Spleen (tissue), 11 donors: ENCODE measurements at regions not wholly inside any gene's neighbourhood (a gene's known extent, or its start where the extent isn't known, plus 50 kb on each side); places are given as distances from the start of the nearest gene placed in this dataset.

Experiments used
- DNase-seq: peaks from one replicate; pipeline ENCODE4 v3.0.0-alpha.2; 2020
- H3K27ac ChIP-seq, 8 donors: fragments of 200-600 bp; sonication (generic) in 7 of 8; 1 replicate in 4 of 8; 2 replicates in 4 of 8; pipeline versions ENCODE4 v1.5.0 to v1.8.0; 2016 to 2021; ENCODE audit warnings: inconsistent platforms in 4 of 8, mild to moderate bottlenecking in 4 of 8, moderate library complexity in 1 of 8
- H3K27me3 ChIP-seq, 7 donors: fragments of 200-600 bp; sonication (generic) in 6 of 7; replicated peaks in 1 of 7; 1 replicate in 4 of 7; 2 replicates in 3 of 7; pipeline versions ENCODE4 v1.5.0 to v1.8.0; 2016 to 2021; ENCODE audit warnings: inconsistent platforms in 3 of 7, mild to moderate bottlenecking in 1 of 7
- H3K36me3 ChIP-seq, 6 donors: fragments of 200-600 bp; sonication (generic) in 5 of 6; 1 replicate in 4 of 6; 2 replicates in 2 of 6; pipeline versions ENCODE4 v1.5.0 to v1.8.0; 2016 to 2021; ENCODE audit warnings: inconsistent platforms in 2 of 6
- H3K4me1 ChIP-seq, 6 donors: fragments of 200-600 bp; sonication (generic) in 5 of 6; 1 replicate in 3 of 6; 2 replicates in 3 of 6; pipeline versions ENCODE4 v1.5.0 to v1.8.0; 2016 to 2021; ENCODE audit warnings: inconsistent platforms in 3 of 6
- H3K4me3 ChIP-seq, 8 donors: fragments of 200-600 bp; sonication (generic) in 7 of 8; 1 replicate in 4 of 8; 2 replicates in 4 of 8; pipeline versions ENCODE4 v1.5.0 to v1.8.0; 2016 to 2021; ENCODE audit warnings: inconsistent platforms in 4 of 8, mild to moderate bottlenecking in 4 of 8, moderate library complexity in 2 of 8
- H3K9me3 ChIP-seq, 8 donors: fragments of 200-600 bp; sonication (generic) in 7 of 8; 1 replicate in 4 of 8; 2 replicates in 4 of 8; pipeline versions ENCODE4 v1.5.0 to v1.8.0; 2016 to 2021; ENCODE audit warnings: inconsistent platforms in 4 of 8
- POLR2A ChIP-seq, 3 donors: fragments of 450-650 bp; IDR thresholded peaks; one replicate each; pipeline ENCODE4 v1.5.1; 2017; ENCODE audit warnings: antibody characterized with exemption in 3 of 3, mild to moderate bottlenecking in 1 of 3
- POLR2AphosphoS5 ChIP-seq, 3 donors: sonication (generic); formaldehyde crosslinking; IDR thresholded peaks; one replicate each; pipeline ENCODE4 v1.5.1; 2017; ENCODE audit warnings: antibody characterized with exemption in 3 of 3
- WGBS, 5 donors: extraction: QIAGEN DNeasy Blood & Tissue Kit in 3 of 5; methylation state at CpG; one replicate each; pipeline versions ENCODE4 v1.1.5 to v1.1.7; 2013 to 2018; 5-methylcytosine and 5-hydroxymethylcytosine counted together
- intact Hi-C: fragments of 100-400 bp; cut with DNase I; formaldehyde crosslinking; loops from one replicate; pipeline ENCODE4 v1.15.0; 2023; ENCODE audit warnings: low total_unique reads
- TF ChIP-seq, protein P1 (sequence below), 11 experiments: fragments of 200-600 bp in 7 of 11; fragments of 450-650 bp in 4 of 11; sonication (generic) in 4 of 11; IDR thresholded peaks in 8 of 11; conservative IDR thresholded peaks in 3 of 11; 1 replicate in 7 of 11; 2 replicates in 4 of 11; pipeline versions ENCODE4 v1.4.0 to v1.8.0; 2016 to 2021; ENCODE audit warnings: antibody characterized with exemption in 11 of 11, inconsistent platforms in 4 of 11, mild to moderate bottlenecking in 1 of 11
- donor health status: healthy with polysubstance abuse.
- donor health status: DM: no; HTN: no; CAD: no; lungs with moderate emphysema.
- donor health status: DM: no; HTN: no; CAD: no.
- donor health status: Bipolar disorder and iron deficiency.
- donor health status: healthy.
- donor health status: DM: no; HTN: no; CAD: no.
- donor health status: DM: yes; HTN: yes; CAD: no.

DNA sequence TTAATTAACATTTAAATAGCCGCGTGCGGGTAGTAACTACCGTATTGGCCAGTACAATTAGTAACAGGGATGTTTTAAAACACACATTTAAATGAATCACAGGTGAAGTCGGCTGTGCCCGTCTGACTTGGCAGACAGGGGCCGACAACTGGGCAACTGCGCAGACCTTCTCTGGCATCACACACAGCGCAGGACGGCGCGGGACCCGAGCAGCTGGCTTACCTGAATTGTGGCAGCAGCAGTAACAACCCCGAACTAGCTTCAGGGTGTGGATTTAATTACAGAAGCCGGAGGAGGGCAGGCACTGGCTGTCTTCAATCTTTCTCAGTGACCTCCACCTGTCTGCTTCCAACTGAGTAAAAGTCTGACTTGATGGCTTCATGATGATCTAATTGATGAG lies 91.7 kb downstream of the DACT2 start:
- WGBS, 5 donors, result 76 to 94% (median 90%) methylated on average over 15 of the region's 15 CpGs

DNA sequence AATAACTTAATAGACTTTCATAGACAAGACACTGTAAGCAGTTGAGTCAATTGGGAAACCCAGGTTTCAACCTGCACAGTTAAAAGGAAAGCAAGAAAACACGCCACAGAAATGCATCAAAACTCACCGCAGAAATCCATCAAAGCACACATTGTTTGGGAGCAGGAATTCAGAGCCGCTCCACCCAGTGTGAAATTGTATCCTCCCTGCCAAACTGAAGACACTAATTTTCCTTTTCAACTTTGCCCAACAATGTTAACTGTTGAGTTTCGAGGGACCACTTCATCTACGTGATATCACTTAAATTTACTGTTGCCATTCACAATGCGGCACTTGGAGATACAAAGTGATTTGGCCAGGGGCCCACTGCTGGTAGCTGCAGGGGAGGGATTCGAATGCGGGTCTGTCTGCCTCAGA lies 92.7 kb downstream of the DACT2 start:
- H3K27ac ChIP-seq, result no peak overlapping the region
- no peaks in the 10 kb centered on the region for H3K9me3 ChIP-seq
- H3K27me3 ChIP-seq, result peaks cover 0 to 60% (median 0%) of the 10 kb centered on the region in 7 donors
- no peak overlapping the region for H3K4me3 ChIP-seq
- intact Hi-C loops, result no loop called here
- 75 to 85% (median 78%) methylated on average over 8 of the region's 8 CpGs for WGBS, 5 donors
- no peaks in the 10 kb centered on the region for H3K4me1 ChIP-seq
- no peak for TF ChIP-seq POLR2A (IDR thresholded peaks at IDR 0.05)
- TF ChIP-seq, protein P1, sequence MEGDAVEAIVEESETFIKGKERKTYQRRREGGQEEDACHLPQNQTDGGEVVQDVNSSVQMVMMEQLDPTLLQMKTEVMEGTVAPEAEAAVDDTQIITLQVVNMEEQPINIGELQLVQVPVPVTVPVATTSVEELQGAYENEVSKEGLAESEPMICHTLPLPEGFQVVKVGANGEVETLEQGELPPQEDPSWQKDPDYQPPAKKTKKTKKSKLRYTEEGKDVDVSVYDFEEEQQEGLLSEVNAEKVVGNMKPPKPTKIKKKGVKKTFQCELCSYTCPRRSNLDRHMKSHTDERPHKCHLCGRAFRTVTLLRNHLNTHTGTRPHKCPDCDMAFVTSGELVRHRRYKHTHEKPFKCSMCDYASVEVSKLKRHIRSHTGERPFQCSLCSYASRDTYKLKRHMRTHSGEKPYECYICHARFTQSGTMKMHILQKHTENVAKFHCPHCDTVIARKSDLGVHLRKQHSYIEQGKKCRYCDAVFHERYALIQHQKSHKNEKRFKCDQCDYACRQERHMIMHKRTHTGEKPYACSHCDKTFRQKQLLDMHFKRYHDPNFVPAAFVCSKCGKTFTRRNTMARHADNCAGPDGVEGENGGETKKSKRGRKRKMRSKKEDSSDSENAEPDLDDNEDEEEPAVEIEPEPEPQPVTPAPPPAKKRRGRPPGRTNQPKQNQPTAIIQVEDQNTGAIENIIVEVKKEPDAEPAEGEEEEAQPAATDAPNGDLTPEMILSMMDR (IDR thresholded peaks at IDR 0.05 in 8 of 11, conservative IDR thresholded peaks at IDR 0.05 in 3 of 11), result no peak
- no peak for TF ChIP-seq POLR2AphosphoS5 (IDR thresholded peaks at IDR 0.05)
- DNase-seq, result no peak
- no peaks in the 10 kb centered on the region for H3K36me3 ChIP-seq

More for the DNA sequence above, 91.7 kb downstream of the DACT2 start:
- no peak for TF ChIP-seq POLR2A (IDR thresholded peaks at IDR 0.05)
- no peak for TF ChIP-seq POLR2AphosphoS5 (IDR thresholded peaks at IDR 0.05)
- TF ChIP-seq, protein P1 (IDR thresholded peaks at IDR 0.05 in 8 of 11, conservative IDR thresholded peaks at IDR 0.05 in 3 of 11), result no peak
- no peaks in the 10 kb centered on the region for H3K36me3 ChIP-seq
- peaks cover 0 to 55% (median 0%) of the 10 kb centered on the region in 7 donors for H3K27me3 ChIP-seq
- DNase-seq, result no peak
- H3K4me1 ChIP-seq, result no peaks in the 10 kb centered on the region
- H3K4me3 ChIP-seq, result no peak overlapping the region
- intact Hi-C loops, result no loop called here
- H3K27ac ChIP-seq, result no peak overlapping the region
- no peaks in the 10 kb centered on the region for H3K9me3 ChIP-seq

DNA sequence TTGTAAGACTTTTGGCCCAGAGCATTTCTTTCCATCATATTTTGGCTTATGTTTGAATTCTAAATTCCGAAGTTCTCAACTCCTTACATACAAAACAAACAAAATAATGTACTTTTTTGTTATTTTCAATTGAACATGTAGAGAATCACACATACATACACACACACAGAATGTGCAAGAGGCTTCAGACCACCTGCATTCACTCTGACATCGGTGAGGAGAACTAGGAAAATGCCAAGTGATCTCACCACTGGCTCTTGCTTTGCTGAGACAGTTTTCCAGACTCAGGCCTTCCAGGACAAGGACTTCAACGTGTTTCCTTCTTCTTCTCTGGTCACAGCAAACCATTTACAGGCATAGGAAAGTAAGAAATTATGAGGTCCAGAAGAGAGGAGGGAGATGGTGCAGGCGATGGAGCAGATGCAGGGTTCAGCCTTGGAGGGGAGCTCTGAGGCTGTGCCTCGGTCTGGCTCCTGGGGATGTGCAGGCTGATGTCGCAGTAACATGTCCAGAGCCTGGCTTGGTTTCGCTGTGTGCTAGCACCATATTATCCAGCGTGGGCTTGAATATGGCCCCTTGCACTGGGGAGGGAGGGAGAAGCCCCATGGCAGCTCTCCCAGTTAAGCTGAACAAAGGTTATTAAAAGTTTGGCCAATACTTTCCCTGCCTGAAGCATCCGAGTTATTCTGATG lies 93.4 kb downstream of the DACT2 start:
- Histone ChIP-seq H3K9me3 (no peaks in the 10 kb centered on the region), H3K4me3 (no peak overlapping the region), H3K4me1 (no peaks in the 10 kb centered on the region), H3K27me3 (peaks cover 0 to 60% (median 0%) of the 10 kb centered on the region in 7 donors), H3K27ac (no peak overlapping the region), H3K36me3 (no peaks in the 10 kb centered on the region)
- no peak for DNase-seq
- 52 to 69% (median 66%) methylated on average over 9 of the region's 9 CpGs for WGBS, 5 donors
- TF ChIP-seq, protein P1 (IDR thresholded peaks at IDR 0.05 in 8 of 11, conservative IDR thresholded peaks at IDR 0.05 in 3 of 11), result no peak
- TF ChIP-seq POLR2AphosphoS5 (IDR thresholded peaks at IDR 0.05) (no peak), POLR2A (IDR thresholded peaks at IDR 0.05) (no peak)
- intact Hi-C loops, result no loop called here

DNA sequence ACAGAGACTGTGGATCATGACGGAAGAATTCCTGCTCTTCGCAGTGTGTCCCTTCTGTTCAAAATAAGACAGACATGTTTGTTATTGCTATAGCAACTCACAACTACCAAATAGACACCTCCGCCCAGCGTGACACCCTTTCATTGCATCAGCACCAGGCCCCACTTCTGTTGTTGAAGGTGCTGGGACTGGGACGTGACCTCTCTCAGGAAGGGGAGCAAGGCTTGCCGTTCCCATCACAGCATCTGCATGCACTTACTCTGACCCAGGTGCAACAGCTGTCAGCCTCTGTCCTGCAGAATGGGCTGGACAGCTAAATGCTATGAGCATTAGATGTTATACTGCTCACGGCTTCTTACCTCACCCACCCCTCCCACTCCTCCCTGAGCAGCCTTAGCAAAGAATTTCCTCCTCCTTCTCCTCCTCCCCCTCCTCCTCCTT lies 94.1 kb downstream of the DACT2 start:
- DNase-seq, result no peak
- TF ChIP-seq, protein P1 (IDR thresholded peaks at IDR 0.05 in 8 of 11, conservative IDR thresholded peaks at IDR 0.05 in 3 of 11), result no peak
- TF ChIP-seq POLR2A (IDR thresholded peaks at IDR 0.05) (no peak), POLR2AphosphoS5 (IDR thresholded peaks at IDR 0.05) (no peak)

More for the DNA sequence above, 94.1 kb downstream of the DACT2 start:
- Histone ChIP-seq H3K27ac (no peak overlapping the region), H3K27me3 (peaks cover 0 to 52% (median 0%) of the 10 kb centered on the region in 7 donors), H3K4me1 (no peaks in the 10 kb centered on the region), H3K36me3 (no peaks in the 10 kb centered on the region), H3K4me3 (no peak overlapping the region), H3K9me3 (no peaks in the 10 kb centered on the region)
- WGBS, 5 donors, result 45 to 53% (median 49%) methylated on average over 7 of the region's 7 CpGs
- intact Hi-C loops, result no loop called here
